H1 (cell line): ENCODE measurements at regions not wholly inside any gene's neighbourhood (a gene's known extent, or its start where the extent isn't known, plus 50 kb on each side); places are given as distances from the start of the nearest gene placed in this dataset.

Source experiments
- CBX8 ChIP-seq: fragments of 300-800, 300-1000 bp; sonication (generic); IDR thresholded peaks from 2 replicates; pipeline ENCODE4 v1.7.1; 2016; ENCODE audit warnings: low read depth, low read length, borderline replicate concordance
- JUN ChIP-seq: IDR thresholded peaks from 2 replicates; pipeline ENCODE4 v1.6.1; 2011; ENCODE audit warnings: low read depth, mild to moderate bottlenecking, improper control_type of control experiment, low read length
- KDM1A ChIP-seq: fragments of 200-600, 300-600 bp; sonication (generic); IDR thresholded peaks from 2 replicates; pipeline ENCODE4 v1.7.1; 2016; ENCODE audit warnings: mild to moderate bottlenecking, low read length, borderline replicate concordance
- SP2 ChIP-seq: IDR thresholded peaks from 2 replicates; pipeline ENCODE4 v1.6.1; 2012; ENCODE audit warnings: mild to moderate bottlenecking, low read length, inconsistent platforms
- SUZ12 ChIP-seq: fragments of 200-600 bp; sonication (generic); IDR thresholded peaks from 2 replicates; pipeline ENCODE4 v1.6.1; 2012; ENCODE audit warnings: mild to moderate bottlenecking, inconsistent platforms, low read length, moderate library complexity, mixed read lengths

DNA sequence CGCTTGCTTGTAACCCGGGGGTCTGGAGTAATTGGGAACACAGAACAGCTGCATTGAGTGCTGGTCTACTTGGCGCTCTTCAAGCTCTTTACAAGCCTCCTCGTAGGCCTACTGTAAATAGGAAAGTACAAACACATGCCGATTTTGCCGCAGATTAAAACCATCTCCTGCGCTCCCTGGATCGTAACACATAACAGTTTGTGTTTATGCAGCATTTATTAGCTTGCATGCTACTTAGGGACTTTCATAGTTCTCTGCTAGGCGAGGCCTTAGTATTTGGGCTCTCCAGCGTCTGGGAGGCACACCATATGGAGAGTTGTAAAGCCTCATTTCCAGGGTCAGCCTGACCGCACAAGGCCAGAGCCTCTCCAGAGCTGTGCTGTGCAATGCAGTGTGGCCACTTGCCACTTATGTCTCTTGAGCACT lies 84.0 kb upstream of the HAAO start (continued):
- TF ChIP-seq JUN (no peak), CBX8 (no peak), SUZ12 (no peak), SP2 (no peak), KDM1A (no peak)
